ENCODE measurements at regions not wholly inside any gene's neighbourhood (a gene's known extent, or its start where the extent isn't known, plus 50 kb on each side); places are given as distances from the start of the nearest gene placed in this dataset.
"Not testable (repeated sequence)": the region's sequence is repeated elsewhere in the genome, so short reads cannot be mapped to it uniquely, and the experiment has no call there.

DNA sequence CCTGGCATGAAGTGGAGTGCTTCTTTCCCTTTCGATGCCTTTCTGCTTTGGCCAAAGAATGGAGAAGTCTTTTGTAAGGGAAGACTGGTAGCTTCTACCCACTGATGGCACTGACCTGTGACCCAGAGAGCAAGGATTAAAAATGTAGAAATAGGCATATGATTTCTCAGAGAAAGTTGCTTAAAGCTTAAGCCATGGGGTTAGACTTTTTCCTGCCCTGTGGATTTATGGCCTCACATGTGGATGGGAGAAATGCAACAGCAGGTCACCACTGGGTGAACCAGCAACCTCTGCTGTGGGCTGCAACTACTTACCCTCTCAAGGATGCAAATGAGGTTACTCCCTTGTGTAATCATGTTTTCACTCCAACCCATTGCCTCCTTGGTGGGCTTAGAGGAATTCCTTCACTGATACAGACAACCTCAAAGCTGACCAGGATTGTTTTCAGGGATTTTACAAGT, 86.7 kb upstream of the CDC42EP3 start:
- not testable (repeated sequence) for DNase-seq

DNA sequence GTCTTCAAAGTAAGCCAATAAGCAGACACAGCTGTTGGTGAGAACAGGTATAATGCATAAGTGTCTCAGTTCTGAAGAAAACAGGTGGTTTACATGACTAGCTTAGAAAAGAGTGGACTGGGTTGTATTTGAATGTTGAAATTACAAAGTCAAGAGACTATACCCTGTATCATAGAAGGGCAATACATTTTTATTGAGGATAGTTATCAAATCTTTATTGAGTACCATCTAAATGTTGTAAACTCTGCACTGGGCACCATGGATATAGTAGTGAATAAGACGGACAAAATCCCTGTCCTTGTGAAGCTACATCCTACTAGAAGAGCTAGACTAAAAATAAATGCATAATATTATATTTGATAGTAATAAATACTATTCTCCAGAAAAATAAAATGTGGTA, 88.5 kb upstream of the CDC42EP3 start:
- DNase-seq = not testable (repeated sequence)

DNA sequence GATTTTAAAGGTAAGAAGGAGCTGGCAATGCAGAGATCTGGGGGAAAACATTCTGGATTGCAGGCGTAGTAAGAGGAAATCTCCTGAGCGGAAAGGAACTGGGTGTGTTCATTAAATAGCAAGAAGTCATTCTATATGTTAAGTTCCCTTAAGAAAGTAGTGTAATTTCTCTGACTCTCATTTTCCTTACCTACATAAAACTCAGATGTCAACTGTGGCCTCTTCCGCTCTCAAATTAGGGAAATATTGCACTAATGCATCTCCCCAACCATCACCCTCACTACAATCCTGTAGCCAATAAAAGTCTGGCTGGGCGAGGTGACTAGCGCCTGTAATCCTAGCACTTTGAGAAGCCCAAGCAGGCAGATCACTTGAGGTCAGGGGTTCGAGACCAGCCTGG, 89.0 kb upstream of the CDC42EP3 start:
- DNase-seq = no peak

DNA sequence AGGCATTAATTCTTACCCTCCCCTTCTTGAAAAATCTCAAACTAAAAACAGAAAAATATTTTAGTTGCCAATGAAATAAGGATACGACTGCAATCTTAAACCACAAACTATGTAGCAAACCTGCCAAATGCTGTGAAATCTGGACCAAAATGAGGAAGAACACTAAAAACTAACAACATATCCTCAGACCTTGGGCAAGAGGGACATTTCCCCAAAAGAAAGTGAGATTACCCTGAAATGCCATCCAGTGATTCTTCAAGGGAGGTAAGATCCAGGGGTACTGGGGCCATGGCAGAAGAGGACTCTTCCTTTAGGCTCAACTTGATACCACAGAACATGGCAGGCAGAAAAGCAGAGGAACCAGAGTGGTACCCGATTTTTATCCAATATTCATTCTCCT, 90.8 kb upstream of the CDC42EP3 start:
- DNase-seq = not testable (repeated sequence)

DNA sequence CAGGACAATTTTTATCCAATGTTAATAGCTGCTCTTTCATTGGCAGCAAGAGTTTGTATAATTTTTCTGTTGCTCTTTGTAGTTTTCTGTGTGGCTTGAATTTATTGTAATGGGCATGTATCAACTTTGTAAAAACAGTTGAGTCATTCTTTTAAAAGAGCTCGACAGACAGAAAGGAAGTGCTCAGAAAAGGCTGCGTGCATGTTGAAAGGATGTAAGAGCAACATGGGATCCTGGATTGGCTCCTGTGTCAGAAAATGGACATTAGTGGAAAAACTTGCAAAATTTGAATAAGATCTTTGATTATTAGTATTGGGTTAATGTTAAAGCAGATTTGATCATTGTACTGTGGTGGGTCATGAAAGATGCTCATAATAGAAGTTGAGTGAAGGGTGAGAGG, 93.3 kb upstream of the CDC42EP3 start:
- no peak for DNase-seq

DNA sequence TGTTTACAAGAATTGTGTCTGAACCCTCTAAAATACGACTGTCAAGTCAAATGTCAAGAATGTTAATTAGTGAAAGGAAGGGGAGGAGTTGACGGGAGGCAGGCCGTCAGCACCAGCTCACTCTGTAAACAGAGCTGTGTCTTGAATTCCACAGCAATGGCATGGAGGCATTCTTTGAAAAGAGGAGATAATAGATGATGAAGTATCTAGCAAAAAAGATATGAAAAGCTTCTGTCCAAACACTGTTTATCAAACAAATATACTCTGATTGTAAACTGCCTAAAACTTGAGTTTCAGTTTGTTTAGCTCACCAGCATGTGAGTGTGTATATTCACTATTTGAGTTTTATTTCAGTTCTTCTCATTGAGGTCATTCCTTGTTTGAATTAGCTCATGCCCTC, 94.7 kb upstream of the CDC42EP3 start:
- no peak for DNase-seq

DNA sequence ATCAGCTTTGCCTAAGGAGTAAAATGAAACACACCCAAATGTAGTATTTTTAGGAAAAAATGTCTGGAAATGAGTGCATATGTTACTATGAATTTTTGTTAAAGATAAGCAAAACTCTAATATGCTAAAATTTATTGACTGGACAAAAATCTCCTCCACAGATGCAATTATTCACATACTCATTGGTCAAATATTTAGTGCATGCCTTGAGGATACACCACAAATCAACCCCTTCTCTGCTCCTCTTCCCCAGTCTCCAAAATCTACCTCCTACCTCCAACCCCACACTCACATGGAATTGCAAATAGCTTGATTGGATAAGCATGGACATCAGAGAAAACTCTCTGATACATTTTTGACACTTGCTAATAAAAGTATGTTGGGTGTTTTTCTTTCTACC, 95.6 kb upstream of the CDC42EP3 start:
- DNase-seq = no peak

DNA sequence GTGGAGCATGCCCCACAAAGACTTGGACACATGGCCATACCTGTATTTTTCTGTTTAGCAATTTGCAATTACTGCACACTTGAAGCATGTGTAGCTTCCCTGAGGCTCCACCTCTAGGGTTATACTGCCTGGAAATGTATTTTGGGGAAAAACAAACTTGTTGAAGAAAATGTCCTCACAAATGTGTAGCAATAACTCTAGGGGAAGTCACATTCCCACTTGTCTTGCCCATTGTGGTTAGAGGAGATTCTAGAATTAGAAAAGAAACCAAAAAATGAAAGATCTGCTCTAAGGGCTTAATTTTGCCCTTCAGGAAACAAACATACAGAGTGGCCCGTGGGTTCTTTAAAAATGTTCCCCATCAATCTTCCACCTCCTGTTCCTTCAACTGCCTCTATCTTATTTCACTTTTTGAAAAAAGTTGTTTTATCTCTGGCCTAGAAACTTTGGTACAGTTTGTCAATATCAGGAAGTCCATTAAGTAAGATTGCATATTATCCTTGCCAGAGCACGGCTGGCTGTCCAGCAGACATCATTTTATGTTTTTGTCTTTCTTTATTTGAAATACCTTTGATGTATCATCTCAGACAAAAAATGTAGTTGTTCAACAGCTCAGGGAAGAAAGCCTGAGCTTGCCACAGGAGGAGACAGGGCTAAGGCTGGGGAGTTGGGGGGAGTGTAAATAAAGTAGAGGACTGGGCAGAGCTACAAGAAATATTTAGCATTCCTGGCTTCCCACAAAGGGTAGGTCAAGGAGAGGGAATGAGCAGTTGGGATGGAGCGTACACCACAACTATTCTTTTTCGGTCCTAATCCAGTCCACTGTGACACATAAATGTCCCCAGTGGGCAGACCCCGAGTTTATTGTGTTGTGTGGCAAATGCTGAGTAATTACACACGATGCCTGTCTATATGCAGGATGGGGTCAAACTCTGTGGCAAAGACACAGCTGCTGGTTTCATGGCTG, 96.8 kb upstream of the CDC42EP3 start:
- no peak for DNase-seq

DNA sequence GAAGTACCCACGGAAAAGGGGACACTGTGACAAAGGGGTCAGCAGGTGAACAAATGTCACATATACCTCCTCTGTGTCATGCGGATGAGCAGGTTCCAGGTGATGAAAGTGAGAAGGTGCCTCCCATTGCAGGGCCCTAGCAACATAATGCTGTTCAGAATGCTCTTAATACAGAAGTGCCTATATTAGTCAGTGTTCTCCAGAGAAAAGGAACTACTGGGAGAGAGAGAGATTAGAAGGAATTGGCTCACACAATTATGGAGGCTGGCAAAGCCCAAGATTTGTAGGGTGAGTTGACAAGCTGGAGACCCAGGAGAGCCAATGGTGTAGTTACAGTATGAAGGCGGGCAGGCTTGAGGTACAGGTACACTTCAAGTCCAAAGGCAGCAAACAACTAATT, 98.1 kb upstream of the CDC42EP3 start:
- no peak for DNase-seq

DNA sequence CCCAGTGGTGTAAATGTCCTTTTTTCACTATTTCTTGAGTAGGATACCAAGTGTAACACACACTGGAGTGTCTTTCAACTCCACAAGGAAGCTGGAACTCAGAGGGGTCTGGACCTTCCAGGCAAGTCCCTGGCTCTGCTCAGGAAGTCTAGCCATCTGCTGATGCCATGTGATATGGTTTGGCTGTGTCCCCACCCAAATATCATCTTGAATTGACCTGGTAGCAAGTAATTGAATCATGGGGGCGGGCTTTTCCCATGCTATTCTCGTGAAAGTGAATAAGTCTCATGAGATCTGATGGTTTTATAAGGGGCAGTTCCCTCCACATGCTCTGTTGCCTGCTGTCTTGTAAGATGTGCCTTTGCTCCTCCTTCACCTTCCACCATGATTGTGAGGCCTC, 99.4 kb upstream of the CDC42EP3 start:
- DNase-seq = no peak

DNA sequence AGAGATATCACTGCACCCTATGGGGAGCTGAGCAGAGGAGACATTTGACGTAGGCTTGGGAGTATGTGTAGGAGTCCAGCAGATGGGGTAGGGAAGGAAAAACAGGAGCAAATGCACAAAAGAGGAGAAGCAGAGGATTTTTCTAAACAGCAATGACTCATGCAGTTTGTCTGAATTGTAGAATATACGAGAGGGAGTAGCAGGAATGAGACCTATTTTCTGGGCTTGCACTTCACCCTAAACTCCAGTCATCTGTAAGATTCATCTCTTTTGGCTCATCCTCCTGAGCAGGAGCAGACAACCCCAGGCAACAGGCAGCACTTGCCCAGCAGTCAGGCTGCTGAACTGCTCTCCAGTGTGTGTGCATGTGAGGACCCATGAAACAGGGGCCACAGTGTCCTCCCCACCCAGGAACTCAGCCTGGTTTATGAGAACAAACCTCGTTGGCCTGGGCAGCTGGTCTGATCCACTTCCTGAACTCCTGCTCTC, 100.2 kb upstream of the CDC42EP3 start:
- DNase-seq = peak in 5 of 58 donors; percentile 2 to 36 (median 11)

DNA sequence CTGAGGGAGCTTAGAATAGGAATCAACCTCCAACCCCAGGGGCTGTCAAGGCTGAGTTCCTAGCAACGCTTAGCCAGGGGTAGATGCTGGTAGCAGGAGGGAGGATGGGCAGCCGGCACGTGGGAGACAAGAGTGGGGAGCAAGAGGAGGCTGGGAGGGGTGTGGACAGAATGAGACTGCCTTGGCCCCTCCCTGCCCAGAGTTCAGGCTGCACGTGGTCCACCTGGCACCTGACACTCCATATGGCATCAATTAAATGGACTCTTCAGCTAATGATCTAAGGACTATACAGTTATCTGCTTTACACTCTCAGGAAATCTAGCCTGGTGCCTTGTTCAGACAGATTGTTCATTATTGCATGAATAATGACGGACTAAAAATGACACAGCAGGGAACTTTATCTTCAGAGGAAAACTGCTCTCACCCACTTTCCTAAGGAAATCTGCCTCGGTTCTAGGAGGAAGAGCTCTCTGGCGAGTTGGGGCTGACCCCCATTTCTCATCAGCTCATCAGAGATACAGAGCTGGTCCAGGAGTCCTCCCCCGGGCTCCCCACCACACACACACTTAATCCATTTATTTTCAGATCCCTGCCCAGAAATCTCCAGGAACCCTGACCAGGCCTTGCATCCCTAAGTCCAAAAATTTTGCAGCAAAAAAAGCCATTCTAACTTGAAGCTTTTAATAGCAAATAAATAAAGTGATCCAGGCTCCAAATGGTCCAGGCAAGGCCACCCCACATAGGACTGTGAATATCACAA, 102.1 kb upstream of the CDC42EP3 start:
- DNase-seq = no peak

DNA sequence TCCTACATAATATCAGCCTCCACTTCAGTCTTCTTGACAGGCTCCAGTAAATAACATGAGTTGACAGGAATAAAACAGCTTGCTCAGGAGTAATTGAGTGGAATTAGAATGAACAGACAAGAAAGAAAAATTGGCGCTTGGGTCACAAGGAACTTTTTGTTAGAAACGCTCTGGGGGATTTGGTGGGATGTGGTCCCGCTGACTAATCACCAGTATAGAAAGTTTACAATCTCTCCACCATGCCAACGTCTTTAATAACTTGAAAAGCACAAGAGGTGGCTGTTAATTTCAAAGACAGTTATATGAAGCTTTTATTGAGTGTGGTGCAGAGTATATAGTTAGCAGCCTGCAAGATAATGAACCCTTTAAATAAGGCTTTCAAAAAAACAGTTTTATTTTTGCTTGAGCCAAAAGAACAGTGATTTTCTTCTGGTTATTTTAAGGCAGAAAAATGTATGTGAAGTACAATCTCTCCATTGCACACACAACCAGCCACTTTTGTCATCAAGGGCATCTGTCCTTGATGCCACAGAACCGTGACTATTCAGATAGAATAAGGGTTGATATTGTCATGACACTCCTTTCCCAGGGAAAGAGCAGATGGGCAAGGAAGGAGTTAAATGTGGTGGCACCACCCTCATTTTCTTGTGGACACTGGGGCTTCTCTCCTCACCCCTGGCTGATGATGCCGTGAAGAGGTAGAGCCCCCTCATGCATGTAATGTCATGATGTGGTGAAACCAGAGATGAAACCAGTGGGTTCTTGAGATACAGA, 102.9 kb upstream of the CDC42EP3 start:
- not testable (repeated sequence) for DNase-seq

DNA sequence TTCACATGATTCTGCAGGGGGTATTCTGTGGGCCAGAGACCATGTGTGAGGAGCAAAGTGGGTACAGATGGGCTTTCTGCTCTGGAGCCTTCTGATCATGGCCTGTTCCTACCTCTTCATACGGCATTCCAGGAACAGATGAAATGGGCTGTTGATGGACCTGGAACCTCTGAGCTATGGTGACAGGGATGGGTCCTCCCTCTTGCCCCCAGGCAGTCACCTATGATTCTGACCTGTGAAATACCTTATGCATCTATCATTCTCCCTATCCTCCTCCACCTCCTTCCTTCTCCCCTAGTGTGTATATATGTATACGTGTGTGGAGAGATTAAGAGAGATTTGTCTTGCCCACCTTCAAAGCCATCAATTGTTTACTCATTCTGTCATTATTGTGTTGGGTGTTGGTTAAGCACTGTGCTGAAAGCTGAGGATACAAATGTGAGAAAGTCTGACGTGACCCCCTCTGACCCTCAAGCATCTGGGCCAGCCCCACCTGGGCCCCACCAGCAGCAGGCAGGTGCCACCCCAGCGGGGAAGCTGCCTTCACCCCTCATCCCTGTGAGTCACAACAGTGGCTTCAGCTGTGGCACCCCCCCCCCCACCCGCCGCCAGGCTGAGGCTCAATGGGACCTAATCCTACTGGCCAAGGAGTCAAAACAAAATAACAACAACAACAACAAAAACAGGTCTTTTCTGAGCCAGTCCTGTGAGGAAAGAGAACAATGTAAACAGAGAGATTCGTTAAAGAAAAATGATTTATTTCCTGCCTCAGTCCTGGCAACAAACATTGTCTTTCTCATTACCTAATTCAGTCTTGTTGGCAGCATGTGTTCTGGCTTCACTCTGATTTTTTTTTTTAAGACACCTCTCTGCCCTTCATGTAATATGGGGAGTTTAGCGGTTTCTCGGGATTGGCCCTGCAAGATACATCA, 103.8 kb upstream of the CDC42EP3 start:
- DNase-seq = peak in 1 of 58 donors; percentile 4

DNA sequence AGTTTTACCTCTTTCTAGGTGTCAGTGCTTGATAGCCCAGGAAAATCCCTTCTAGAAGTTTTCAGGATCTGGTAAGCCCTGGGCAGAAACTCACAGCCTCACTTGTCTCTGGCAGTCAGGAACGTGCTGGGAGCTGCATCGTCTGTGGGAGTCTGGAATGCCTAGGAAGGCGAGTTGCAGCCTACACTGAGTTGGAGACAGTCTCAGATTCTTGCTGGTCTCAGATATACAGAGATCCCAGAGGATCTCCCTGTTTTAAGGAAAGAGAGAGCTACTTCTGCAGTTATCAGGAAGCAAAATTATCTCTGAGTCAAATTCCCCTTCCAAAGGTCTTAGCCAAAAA, 104.4 kb upstream of the CDC42EP3 start:
- peak in 15 of 58 donors; percentile 1 to 43 (median 14) for DNase-seq

DNA sequence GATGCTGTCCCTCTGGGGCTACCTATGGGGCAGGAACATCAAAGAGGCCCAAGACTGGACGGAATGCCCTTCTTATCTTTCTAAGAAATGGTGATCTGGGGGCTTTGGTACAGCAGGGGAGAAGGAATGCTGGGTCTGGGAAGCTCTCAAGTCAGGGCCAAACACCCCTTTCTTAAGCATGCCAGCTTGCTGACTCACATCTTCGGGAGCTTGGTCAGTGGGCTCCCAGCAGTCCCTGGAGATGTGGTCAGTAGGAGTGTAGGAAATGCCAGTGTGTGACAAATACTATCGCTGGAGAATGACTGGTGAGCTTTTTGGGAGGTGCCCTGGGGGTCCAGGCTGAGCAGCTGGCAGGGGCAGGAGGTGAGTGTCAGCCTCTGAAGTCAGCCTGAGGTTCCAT, 105.0 kb upstream of the CDC42EP3 start:
- no peak for DNase-seq

DNA sequence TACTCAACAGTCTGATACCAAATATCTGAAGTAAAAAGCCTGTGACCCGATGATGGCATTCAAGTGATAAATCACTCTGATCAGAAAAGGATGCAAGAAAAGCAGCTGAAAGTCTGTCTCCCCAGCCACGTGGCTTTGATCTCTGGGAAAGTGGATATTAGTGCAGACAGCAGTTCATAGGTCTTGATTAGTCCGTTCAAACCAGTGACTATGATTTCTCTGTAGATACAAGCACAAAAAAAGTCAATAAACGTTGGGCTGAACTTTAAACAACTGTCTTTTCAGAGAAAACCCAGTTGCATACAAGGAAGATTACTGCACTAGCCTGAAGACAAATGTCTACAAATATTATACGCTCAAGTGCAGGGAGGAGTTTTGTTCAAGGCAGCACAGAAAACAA, 107.7 kb upstream of the CDC42EP3 start:
- DNase-seq = no peak

DNA sequence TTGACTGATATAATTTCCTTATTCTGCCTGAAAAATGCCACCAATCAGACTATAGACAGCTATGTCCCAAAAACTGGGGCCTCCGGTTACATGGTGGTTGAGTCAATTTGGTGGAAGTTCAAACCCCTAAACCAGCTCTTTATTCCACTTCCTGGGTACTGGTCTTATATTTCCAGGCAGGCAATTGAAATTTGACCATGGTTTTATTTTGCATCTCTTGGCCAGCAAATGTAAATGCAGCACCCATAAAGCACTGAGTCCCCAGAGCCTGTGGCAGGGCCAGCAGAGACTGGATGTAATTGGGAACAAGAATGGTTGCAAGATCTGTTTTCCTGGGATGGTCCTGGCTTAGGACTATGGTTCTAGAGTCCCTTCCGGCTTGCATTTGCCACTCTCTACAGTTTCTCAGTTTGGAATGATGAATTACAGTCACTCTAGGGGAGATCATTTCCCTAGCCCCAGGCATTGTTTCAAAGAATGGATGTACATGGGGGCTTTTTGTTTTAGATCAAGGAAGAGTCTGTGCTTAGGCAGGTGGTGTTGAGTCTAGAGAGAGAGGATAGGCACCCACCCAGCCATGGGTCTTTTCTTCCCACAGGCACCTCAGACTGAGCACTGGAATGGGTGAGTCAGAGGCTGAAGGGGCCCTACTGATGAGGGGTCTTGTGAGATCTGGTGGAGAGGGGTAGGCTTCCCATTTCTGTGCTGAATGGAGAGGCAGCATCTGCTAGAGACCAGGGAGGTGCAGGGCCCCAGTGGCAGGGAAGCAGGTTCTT, 108.4 kb upstream of the CDC42EP3 start:
- no peak for DNase-seq

DNA sequence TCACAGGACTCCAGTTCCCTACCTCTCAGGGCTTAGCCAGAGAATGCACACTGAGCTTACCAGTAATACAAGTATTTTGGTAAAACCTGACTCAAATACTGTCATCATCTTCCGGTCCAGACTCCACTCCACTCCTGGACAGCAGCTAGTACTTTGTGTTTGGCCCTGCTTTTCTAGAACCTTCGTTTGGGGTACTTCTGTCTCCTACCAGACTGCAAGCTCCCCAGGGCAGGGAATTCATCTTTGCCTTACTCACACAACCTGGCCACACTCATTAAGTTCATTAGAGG, 108.9 kb upstream of the CDC42EP3 start:
- no peak for DNase-seq

DNA sequence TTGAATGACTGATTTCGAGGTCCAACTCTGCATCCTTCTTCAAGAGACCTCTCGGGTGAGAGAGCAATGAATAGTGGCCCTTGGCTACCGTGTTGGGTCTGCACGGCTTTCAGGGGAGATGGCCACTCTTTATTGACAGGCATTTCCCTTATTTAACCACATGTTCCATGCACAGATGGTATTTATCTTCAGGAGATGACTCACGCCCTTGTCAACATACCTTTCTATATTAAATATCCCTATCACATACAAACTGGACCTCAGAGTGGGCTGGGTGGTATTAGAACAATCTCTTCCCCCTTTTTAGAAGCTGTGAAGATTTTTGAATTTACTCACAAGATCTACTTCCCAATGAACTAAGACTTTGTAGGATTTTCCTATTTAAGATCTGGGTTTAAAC, 109.6 kb upstream of the CDC42EP3 start:
- DNase-seq = no peak

Measured in anterior cingulate cortex (tissue), 58 donors.